A673 (cell line): ENCODE measurements at regions not wholly inside any gene's neighbourhood (a gene's known extent, or its start where the extent isn't known, plus 50 kb on each side); places are given as distances from the start of the nearest gene placed in this dataset.

ENCODE experiments used
- BruUV-seq: library from RNA; stranded (reverse); fragments of 400-500 nt; replicated peaks from 2 replicates; lab custom pipeline; 2021; lab: Mats Ljungman, UMichigan
- CTCF ChIA-PET: fragments of 300-600 bp; sonication (Branson Sonifier 250); formaldehyde crosslinking; loops from one replicate; lab custom pipeline; 2022; ENCODE audit warnings: antibody characterized with exemption; lab: Charles Lee
- POLR2A ChIA-PET: fragments of 300-600 bp; sonication (Branson Sonifier 250); formaldehyde crosslinking; loops from one replicate; lab custom pipeline; 2022; ENCODE audit warnings: antibody characterized with exemption; ENCODE audit not compliant: low non-redundant PET; lab: Charles Lee
- DNase-seq: peaks from one replicate; pipeline ENCODE4 v3.0.0-alpha.2; 2015; ENCODE audit warnings: low spot score
- H3K27ac ChIP-seq: fragments of 200-600 bp; sonication (generic); 2 replicates; pipeline ENCODE4 v1.5.1; 2016; ENCODE audit warnings: mixed run types, low read depth, mild to moderate bottlenecking, mixed read lengths, antibody characterized with exemption, low read length; ENCODE audit not compliant: poor library complexity, severe bottlenecking
- H3K27me3 ChIP-seq: fragments of 200-600 bp; sonication (generic); replicated peaks from 2 replicates; pipeline ENCODE4 v1.6.1; 2017; ENCODE audit warnings: mixed run types, low read depth, mild to moderate bottlenecking, mixed read lengths, antibody characterized with exemption, low read length; ENCODE audit not compliant: insufficient read depth, poor library complexity
- H3K36me3 ChIP-seq: fragments of 200-600 bp; sonication (generic); 2 replicates; pipeline ENCODE4 v1.6.1; 2016; ENCODE audit warnings: mixed run types, mild to moderate bottlenecking, mixed read lengths, antibody characterized with exemption, low read length; ENCODE audit not compliant: insufficient read depth, poor library complexity, severe bottlenecking
- H3K4me1 ChIP-seq: fragments of 200-600 bp; sonication (generic); 2 replicates; pipeline ENCODE4 v1.6.1; 2017; ENCODE audit warnings: mixed run types, mild to moderate bottlenecking, mixed read lengths, antibody characterized with exemption, low read length; ENCODE audit not compliant: insufficient read depth, poor library complexity, severe bottlenecking
- H3K4me3 ChIP-seq: fragments of 200-600 bp; sonication (generic); 2 replicates; pipeline ENCODE4 v1.5.1; 2016; ENCODE audit warnings: low read depth, mixed run types, mild to moderate bottlenecking, mixed read lengths, low read length; ENCODE audit not compliant: poor library complexity, severe bottlenecking
- H3K9me3 ChIP-seq: fragments of 200-600 bp; sonication (generic); 2 replicates; pipeline ENCODE4 v1.6.1; 2016; ENCODE audit warnings: mixed run types, low read depth, mild to moderate bottlenecking, mixed read lengths, antibody characterized with exemption, low read length; ENCODE audit not compliant: poor library complexity, severe bottlenecking
- EZH2 ChIP-seq: fragments of 200-600 bp; sonication (generic); IDR thresholded peaks from 2 replicates; pipeline ENCODE4 v1.6.1; 2017; ENCODE audit warnings: borderline replicate concordance, low read depth, mild to moderate bottlenecking, mixed read lengths, antibody characterized with exemption, low read length; ENCODE audit not compliant: poor library complexity, severe bottlenecking
- intact Hi-C: fragments of 100-400 bp; cut with micrococcal nuclease; formaldehyde crosslinking; loops from one replicate; pipeline ENCODE4 v1.10.0; 2022; ENCODE audit not compliant: unreplicated experiment
- TF ChIP-seq, protein P1 (sequence below): fragments of 300-800, 200-600 bp; sonication (generic); conservative IDR thresholded peaks from 2 replicates; pipeline ENCODE4 v1.5.1; 2017; ENCODE audit warnings: low read depth, mild to moderate bottlenecking, antibody characterized with exemption, low read length, moderate library complexity, mixed read lengths

DNA sequence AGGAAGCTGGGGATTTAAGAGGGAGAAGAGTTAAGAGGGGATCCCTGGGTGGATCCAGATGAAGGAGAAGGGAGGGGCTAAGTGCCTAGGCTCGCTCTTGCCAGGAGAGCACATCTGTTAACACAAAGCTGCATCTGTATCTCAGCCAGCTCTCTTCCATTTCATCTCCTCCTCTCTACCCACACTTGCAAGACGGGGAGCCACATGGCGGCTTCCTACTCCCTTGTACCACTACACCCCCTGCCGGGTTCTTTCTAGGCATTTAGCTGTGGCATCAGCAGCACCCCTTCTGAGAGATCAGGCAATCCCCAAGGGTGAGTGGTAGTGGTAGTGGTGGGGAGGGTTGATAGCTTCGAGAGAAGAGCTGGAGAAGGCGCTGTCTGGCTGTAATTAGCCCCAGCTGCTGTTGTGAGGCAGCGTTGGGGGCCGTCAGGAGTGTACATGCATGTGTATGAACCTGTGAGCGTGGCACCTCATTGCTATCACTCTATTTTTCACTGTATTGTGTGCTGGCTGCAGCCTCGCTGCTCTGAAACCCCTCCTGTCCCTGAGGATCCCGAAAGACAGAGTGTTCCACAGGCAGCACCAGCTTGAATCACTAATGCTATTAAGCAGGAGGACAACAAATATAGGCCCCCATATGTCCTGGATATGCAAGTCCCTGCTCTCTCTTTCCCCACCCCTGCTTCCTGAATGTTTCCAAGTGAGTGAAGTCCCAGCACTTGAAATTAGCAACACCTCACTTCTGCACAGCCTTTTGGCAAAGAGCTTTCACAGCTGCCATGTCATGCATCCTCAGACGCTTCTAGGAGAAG is 73.7 kb downstream of the RTL9 start:
- no peaks in the 10 kb centered on the region for H3K36me3 ChIP-seq
- no peaks in the 10 kb centered on the region for H3K27me3 ChIP-seq
- peak overlapping the region; percentile 11 for H3K4me3 ChIP-seq
- POLR2A ChIA-PET, result no interaction called here
- H3K9me3 ChIP-seq, result no peaks in the 10 kb centered on the region
- CTCF ChIA-PET, result interaction anchor here (0.6 to 1.0 kb wide), 2 partner anchors 10 to 14 kb away, joined by 3 read pairs; no protein-coding TSS in a partner anchor
- DNase-seq, result peak; percentile 39
- peaks cover 11% of the 10 kb centered on the region for H3K4me1 ChIP-seq
- TF ChIP-seq, protein P1, sequence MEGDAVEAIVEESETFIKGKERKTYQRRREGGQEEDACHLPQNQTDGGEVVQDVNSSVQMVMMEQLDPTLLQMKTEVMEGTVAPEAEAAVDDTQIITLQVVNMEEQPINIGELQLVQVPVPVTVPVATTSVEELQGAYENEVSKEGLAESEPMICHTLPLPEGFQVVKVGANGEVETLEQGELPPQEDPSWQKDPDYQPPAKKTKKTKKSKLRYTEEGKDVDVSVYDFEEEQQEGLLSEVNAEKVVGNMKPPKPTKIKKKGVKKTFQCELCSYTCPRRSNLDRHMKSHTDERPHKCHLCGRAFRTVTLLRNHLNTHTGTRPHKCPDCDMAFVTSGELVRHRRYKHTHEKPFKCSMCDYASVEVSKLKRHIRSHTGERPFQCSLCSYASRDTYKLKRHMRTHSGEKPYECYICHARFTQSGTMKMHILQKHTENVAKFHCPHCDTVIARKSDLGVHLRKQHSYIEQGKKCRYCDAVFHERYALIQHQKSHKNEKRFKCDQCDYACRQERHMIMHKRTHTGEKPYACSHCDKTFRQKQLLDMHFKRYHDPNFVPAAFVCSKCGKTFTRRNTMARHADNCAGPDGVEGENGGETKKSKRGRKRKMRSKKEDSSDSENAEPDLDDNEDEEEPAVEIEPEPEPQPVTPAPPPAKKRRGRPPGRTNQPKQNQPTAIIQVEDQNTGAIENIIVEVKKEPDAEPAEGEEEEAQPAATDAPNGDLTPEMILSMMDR, result no peak
- TF ChIP-seq EZH2, result no peak
- no peak overlapping the region for H3K27ac ChIP-seq
- BruUV-seq, result no TSS peak
- intact Hi-C loops, result no loop called here

DNA sequence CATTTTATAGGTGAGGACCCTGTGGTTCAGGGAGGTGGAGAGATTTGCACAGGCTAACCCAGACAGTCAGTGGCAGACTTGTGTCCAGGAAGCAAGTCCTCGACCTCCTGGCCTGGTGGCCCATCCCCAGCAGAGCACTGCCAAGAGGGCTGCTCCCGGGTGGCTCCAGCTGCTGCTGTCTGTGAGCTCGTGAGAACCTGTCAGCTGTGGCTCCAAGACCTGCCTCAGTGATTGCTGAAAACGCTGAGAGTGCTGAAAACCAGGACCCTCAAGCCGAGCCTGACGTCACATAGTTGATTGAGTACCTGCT is 74.2 kb downstream of the RTL9 start:
- intact Hi-C loops, result no loop called here
- no peaks in the 10 kb centered on the region for H3K27me3 ChIP-seq
- H3K36me3 ChIP-seq, result no peaks in the 10 kb centered on the region
- ChIA-PET POLR2A (no interaction called here), CTCF (interaction anchor here (0.6 kb wide), 1 partner anchor 15 kb away, joined by 3 read pairs; no protein-coding TSS in a partner anchor)
- BruUV-seq, result no TSS peak
- TF ChIP-seq, protein P1, result no peak
- no peak for TF ChIP-seq EZH2
- no peak overlapping the region for H3K4me3 ChIP-seq
- H3K4me1 ChIP-seq, result peaks cover 11% of the 10 kb centered on the region
- H3K9me3 ChIP-seq, result no peaks in the 10 kb centered on the region
- no peak overlapping the region for H3K27ac ChIP-seq
- no peak for DNase-seq

DNA sequence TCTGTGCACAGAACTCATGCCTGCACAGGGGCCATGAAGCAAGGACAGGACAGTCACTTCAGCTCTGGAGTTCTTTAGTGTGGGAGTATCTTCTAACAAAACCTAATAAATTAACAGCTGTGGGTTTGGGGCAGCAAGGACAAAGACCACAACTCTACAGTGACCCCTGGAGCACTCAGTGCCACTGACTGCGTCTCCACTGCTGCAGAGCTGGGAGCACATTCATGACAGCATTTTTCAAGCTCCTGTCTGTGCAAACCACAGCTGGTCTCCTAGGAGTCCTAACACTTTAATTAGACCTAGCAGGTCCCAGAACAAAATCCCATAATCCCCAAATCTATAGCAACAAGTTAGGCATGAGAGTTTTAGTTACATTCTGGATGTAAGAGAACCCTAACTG is 76.5 kb downstream of the RTL9 start:
- Histone ChIP-seq H3K27me3 (peaks cover 21% of the 10 kb centered on the region), H3K4me1 (peaks cover 11% of the 10 kb centered on the region), H3K36me3 (no peaks in the 10 kb centered on the region), H3K9me3 (no peaks in the 10 kb centered on the region), H3K4me3 (no peak overlapping the region), H3K27ac (no peak overlapping the region)
- DNase-seq, result no peak
- ChIA-PET CTCF (no interaction called here), POLR2A (interaction anchor here (0.5 kb wide), 1 partner anchor 898 kb away, joined by 3 read pairs; no protein-coding TSS in a partner anchor)
- BruUV-seq, result no TSS peak
- TF ChIP-seq, protein P1, result no peak
- no peak for TF ChIP-seq EZH2
- intact Hi-C loops, result no loop called here
